ENCODE measurements at regions not wholly inside any gene's neighbourhood (a gene's known extent, or its start where the extent isn't known, plus 50 kb on each side); places are given as distances from the start of the nearest gene placed in this dataset.

- no peak overlapping the region for H3K4me3 ChIP-seq (replicated peaks in 1 of 2; ENCODE audit: low read depth in 2 of 2, low read length in 2 of 2)
- no peak for TF ChIP-seq CTCF (IDR thresholded peaks at IDR 0.05; ENCODE audit: low read depth, low read length)
- DNase-seq (ENCODE audit: low read depth in 2 of 2), result no peak
Observed at GRCh38 chr6:142602972-142603371, 301.2 kb downstream of the ADGRG6 start.

GRCh38 chr6:142605922-142606485 lies 304.2 kb downstream of the ADGRG6 start:
- peak; percentile 31 to 70 for DNase-seq (ENCODE audit: low read depth in 2 of 2)
- H3K4me3 ChIP-seq (replicated peaks in 1 of 2; ENCODE audit: low read depth in 2 of 2, low read length in 2 of 2), result no peak overlapping the region
- TF ChIP-seq CTCF (IDR thresholded peaks at IDR 0.05; ENCODE audit: low read depth, low read length), result no peak

GRCh38 chr6:142612956-142613355 lies 311.1 kb downstream of the ADGRG6 start:
- no peak for DNase-seq (ENCODE audit: low read depth in 2 of 2)
- no peak for TF ChIP-seq CTCF (IDR thresholded peaks at IDR 0.05; ENCODE audit: low read depth, low read length)
- no peak overlapping the region for H3K4me3 ChIP-seq (replicated peaks in 1 of 2; ENCODE audit: low read depth in 2 of 2, low read length in 2 of 2)

- no peak overlapping the region for H3K4me3 ChIP-seq (replicated peaks in 1 of 2; ENCODE audit: low read depth in 2 of 2, low read length in 2 of 2)
- no peak for TF ChIP-seq CTCF (IDR thresholded peaks at IDR 0.05; ENCODE audit: low read depth, low read length)
- no peak for DNase-seq (ENCODE audit: low read depth in 2 of 2)
Observed at GRCh38 chr6:142613981-142614380, 312.2 kb downstream of the ADGRG6 start.

GRCh38 chr6:142617158-142617557 lies 315.4 kb downstream of the ADGRG6 start:
- no peak for TF ChIP-seq CTCF (IDR thresholded peaks at IDR 0.05; ENCODE audit: low read depth, low read length)
- DNase-seq (ENCODE audit: low read depth in 2 of 2), result no peak
- no peak overlapping the region for H3K4me3 ChIP-seq (replicated peaks in 1 of 2; ENCODE audit: low read depth in 2 of 2, low read length in 2 of 2)

GRCh38 chr6:142621822-142622221 lies 320.0 kb downstream of the ADGRG6 start:
- no peak for DNase-seq (ENCODE audit: low read depth in 2 of 2)
- TF ChIP-seq CTCF (IDR thresholded peaks at IDR 0.05; ENCODE audit: low read depth, low read length), result no peak
- no peak overlapping the region for H3K4me3 ChIP-seq (replicated peaks in 1 of 2; ENCODE audit: low read depth in 2 of 2, low read length in 2 of 2)

Data from cardiac fibroblast (primary cell).